ENCODE measurements at regions not wholly inside any gene's neighbourhood (a gene's known extent, or its start where the extent isn't known, plus 50 kb on each side); places are given as distances from the start of the nearest gene placed in this dataset.

DNA sequence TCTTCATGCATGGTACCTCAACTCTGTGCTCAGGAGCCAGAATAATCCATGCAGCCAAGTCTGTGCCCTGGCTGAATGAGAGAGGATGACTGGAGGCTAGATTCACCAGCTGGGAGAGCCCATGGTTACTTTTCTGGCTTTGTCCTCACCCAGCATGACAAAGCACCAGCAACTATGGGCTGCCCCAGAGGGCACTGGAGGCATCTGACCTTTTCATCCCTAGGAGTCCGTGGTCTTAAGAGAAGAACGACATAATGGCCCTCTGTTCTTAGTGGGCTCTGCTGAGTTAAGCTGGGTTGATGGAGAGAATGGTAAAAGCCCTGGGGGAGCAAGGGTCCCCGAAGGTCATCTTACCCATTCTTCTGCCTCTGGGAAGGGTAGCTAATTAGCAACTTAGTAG is 54.6 kb upstream of the TNP1 start:
- H3K4me2 ChIP-seq (ENCODE audit: low read length), result no peak overlapping the region
- no peaks in the 10 kb centered on the region for H3K9me3 ChIP-seq (ENCODE audit: low read length)
- TF ChIP-seq EZH2phosphoT487 (IDR thresholded peaks at IDR 0.05; ENCODE audit: borderline replicate concordance, low read depth, low read length), result no peak
- TF ChIP-seq, protein P1, sequence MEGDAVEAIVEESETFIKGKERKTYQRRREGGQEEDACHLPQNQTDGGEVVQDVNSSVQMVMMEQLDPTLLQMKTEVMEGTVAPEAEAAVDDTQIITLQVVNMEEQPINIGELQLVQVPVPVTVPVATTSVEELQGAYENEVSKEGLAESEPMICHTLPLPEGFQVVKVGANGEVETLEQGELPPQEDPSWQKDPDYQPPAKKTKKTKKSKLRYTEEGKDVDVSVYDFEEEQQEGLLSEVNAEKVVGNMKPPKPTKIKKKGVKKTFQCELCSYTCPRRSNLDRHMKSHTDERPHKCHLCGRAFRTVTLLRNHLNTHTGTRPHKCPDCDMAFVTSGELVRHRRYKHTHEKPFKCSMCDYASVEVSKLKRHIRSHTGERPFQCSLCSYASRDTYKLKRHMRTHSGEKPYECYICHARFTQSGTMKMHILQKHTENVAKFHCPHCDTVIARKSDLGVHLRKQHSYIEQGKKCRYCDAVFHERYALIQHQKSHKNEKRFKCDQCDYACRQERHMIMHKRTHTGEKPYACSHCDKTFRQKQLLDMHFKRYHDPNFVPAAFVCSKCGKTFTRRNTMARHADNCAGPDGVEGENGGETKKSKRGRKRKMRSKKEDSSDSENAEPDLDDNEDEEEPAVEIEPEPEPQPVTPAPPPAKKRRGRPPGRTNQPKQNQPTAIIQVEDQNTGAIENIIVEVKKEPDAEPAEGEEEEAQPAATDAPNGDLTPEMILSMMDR (conservative IDR thresholded peaks at IDR 0.05; ENCODE audit: low read length), result no peak
- no peaks in the 10 kb centered on the region for H3K79me2 ChIP-seq (ENCODE audit: insufficient read depth, low read depth, low read length)
- H3K9me2 ChIP-seq (ENCODE audit: insufficient read depth, low read length), result no peaks in the 10 kb centered on the region
- no peak overlapping the region for H3K27ac ChIP-seq (ENCODE audit: low read depth, low read length, poor library complexity, severe bottlenecking)
- no peaks in the 10 kb centered on the region for H3K36me3 ChIP-seq (ENCODE audit: insufficient read depth, low read length)
- DNase-seq (ENCODE audit: low spot score), result no peak
- no TSS peak for BruUV-seq (replicated peaks)
- H4K20me1 ChIP-seq (ENCODE audit: insufficient read depth, low read length), result no peaks in the 10 kb centered on the region
- no peak overlapping the region for H2AFZ ChIP-seq (ENCODE audit: low read length)
- POLR2A ChIA-PET, result no interaction called here
- intact Hi-C loops (cut with micrococcal nuclease; ENCODE audit: unreplicated experiment), result no loop called here
- CTCF ChIA-PET (ENCODE audit: unreplicated experiment), result no interaction called here
- H3K4me1 ChIP-seq (ENCODE audit: insufficient read depth, low read length, poor library complexity, severe bottlenecking), result no peaks in the 10 kb centered on the region
- H3K4me3 ChIP-seq (ENCODE audit: low read depth, low read length, poor library complexity, severe bottlenecking), result no peak overlapping the region

DNA sequence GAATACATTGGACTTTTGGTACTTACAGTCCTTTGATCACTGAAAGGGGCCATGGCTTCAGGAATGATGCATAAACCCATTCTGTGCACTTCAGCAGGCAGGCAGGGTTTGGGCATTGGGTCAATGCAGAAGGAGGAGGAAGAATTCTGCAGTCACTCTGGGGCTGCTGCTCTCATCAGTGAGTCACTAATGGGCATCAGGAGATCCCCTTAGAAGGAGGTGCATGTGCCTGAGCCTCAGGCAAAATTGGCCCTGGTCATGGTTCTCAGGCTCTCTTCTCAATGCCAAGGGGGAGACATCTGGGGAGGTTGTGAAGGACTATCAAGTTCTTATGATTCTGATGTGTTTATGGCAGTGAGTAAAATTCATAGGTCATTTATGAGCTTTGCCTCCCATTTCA is 52.0 kb upstream of the TNP1 start:
- no peak for DNase-seq (ENCODE audit: low spot score)
- Histone ChIP-seq H3K36me3 (ENCODE audit: insufficient read depth, low read length) (no peaks in the 10 kb centered on the region), H3K4me2 (ENCODE audit: low read length) (no peak overlapping the region), H3K4me1 (ENCODE audit: insufficient read depth, low read length, poor library complexity, severe bottlenecking) (no peaks in the 10 kb centered on the region), H4K20me1 (ENCODE audit: insufficient read depth, low read length) (no peaks in the 10 kb centered on the region), H3K4me3 (ENCODE audit: low read depth, low read length, poor library complexity, severe bottlenecking) (no peak overlapping the region), H2AFZ (ENCODE audit: low read length) (no peak overlapping the region), H3K9me3 (ENCODE audit: low read length) (no peaks in the 10 kb centered on the region), H3K9me2 (ENCODE audit: insufficient read depth, low read length) (no peaks in the 10 kb centered on the region), H3K27ac (ENCODE audit: low read depth, low read length, poor library complexity, severe bottlenecking) (no peak overlapping the region), H3K79me2 (ENCODE audit: insufficient read depth, low read depth, low read length) (no peaks in the 10 kb centered on the region)
- BruUV-seq (replicated peaks), result no TSS peak
- TF ChIP-seq EZH2phosphoT487 (IDR thresholded peaks at IDR 0.05; ENCODE audit: borderline replicate concordance, low read depth, low read length), result no peak
- TF ChIP-seq, protein P1 (conservative IDR thresholded peaks at IDR 0.05; ENCODE audit: low read length), result no peak
- intact Hi-C loops (cut with micrococcal nuclease; ENCODE audit: unreplicated experiment), result no loop called here
- ChIA-PET POLR2A (no interaction called here), CTCF (ENCODE audit: unreplicated experiment) (no interaction called here)

DNA sequence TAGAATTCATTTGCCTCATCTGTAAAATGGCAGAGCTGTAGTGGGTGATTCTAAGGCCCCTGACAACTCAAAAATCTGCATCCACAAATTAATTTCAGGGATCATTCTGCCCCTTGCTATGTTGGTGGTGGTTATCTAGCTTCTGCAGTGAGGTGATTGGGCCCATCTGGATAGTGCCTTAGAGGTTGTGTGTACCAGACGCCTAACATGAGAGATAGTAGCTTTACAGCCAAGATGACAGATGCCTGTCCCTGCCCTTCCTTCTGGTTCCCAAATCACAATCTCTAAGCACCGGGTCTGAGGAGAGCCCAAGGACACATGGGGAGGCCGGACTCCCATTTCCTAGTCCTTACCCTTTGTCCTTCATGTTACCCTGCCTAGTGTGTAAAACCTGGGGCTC is 51.1 kb upstream of the TNP1 start:
- no peak for TF ChIP-seq EZH2phosphoT487 (IDR thresholded peaks at IDR 0.05; ENCODE audit: borderline replicate concordance, low read depth, low read length)
- H4K20me1 ChIP-seq (ENCODE audit: insufficient read depth, low read length), result no peaks in the 10 kb centered on the region
- no peak overlapping the region for H2AFZ ChIP-seq (ENCODE audit: low read length)
- DNase-seq (ENCODE audit: low spot score), result no peak
- CTCF ChIA-PET (ENCODE audit: unreplicated experiment), result no interaction called here
- no peaks in the 10 kb centered on the region for H3K36me3 ChIP-seq (ENCODE audit: insufficient read depth, low read length)
- no peaks in the 10 kb centered on the region for H3K9me2 ChIP-seq (ENCODE audit: insufficient read depth, low read length)
- intact Hi-C loops (cut with micrococcal nuclease; ENCODE audit: unreplicated experiment), result no loop called here
- POLR2A ChIA-PET, result no interaction called here
- H3K4me3 ChIP-seq (ENCODE audit: low read depth, low read length, poor library complexity, severe bottlenecking), result no peak overlapping the region
- H3K4me2 ChIP-seq (ENCODE audit: low read length), result no peak overlapping the region
- H3K9me3 ChIP-seq (ENCODE audit: low read length), result no peaks in the 10 kb centered on the region
- no TSS peak for BruUV-seq (replicated peaks)
- no peak overlapping the region for H3K27ac ChIP-seq (ENCODE audit: low read depth, low read length, poor library complexity, severe bottlenecking)
- no peaks in the 10 kb centered on the region for H3K79me2 ChIP-seq (ENCODE audit: insufficient read depth, low read depth, low read length)
- H3K4me1 ChIP-seq (ENCODE audit: insufficient read depth, low read length, poor library complexity, severe bottlenecking), result no peaks in the 10 kb centered on the region
